Uterus (tissue), 2 donors: ENCODE measurements at regions not wholly inside any gene's neighbourhood (a gene's known extent, or its start where the extent isn't known, plus 50 kb on each side); places are given as distances from the start of the nearest gene placed in this dataset.

Source experiments
- POLR2A ChIP-seq, 2 donors: fragments of 450-650 bp; IDR thresholded peaks; one replicate each; pipeline ENCODE4 v1.6.1; 2016; ENCODE audit warnings: antibody characterized with exemption in 2 of 2, mild to moderate bottlenecking in 1 of 2, moderate library complexity in 1 of 2
- TF ChIP-seq, protein P1 (sequence below), 4 experiments: fragments of 200-600 bp in 2 of 4; fragments of 450-650 bp in 2 of 4; sonication (generic) in 2 of 4; IDR thresholded peaks; one replicate each; pipeline ENCODE4 v1.5.1; 2016 to 2019; ENCODE audit warnings: antibody characterized with exemption in 4 of 4, mild to moderate bottlenecking in 2 of 4, moderate library complexity in 1 of 4

DNA sequence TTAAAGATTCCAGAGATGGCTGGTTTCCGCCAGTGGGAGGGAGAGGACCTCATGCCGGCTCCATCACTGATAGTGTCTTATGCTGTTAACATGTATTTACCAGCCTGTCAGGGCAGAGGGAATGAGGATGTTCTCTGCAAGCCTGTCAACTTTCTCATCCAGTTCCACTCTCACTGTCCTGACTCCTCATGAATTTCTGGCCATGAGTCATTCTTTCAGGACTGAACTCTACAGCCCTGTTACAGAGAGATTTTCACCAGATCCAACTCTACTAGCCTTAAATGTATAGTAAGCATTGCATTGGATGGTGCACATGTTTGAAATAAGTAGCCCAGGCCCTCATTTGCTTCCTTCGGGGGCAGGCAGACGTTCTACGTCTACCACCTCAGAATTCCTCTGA is 387.7 kb downstream of the TMEM135 start:
- TF ChIP-seq, protein P1, sequence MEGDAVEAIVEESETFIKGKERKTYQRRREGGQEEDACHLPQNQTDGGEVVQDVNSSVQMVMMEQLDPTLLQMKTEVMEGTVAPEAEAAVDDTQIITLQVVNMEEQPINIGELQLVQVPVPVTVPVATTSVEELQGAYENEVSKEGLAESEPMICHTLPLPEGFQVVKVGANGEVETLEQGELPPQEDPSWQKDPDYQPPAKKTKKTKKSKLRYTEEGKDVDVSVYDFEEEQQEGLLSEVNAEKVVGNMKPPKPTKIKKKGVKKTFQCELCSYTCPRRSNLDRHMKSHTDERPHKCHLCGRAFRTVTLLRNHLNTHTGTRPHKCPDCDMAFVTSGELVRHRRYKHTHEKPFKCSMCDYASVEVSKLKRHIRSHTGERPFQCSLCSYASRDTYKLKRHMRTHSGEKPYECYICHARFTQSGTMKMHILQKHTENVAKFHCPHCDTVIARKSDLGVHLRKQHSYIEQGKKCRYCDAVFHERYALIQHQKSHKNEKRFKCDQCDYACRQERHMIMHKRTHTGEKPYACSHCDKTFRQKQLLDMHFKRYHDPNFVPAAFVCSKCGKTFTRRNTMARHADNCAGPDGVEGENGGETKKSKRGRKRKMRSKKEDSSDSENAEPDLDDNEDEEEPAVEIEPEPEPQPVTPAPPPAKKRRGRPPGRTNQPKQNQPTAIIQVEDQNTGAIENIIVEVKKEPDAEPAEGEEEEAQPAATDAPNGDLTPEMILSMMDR (IDR thresholded peaks at IDR 0.05): no peak
- TF ChIP-seq POLR2A (IDR thresholded peaks at IDR 0.05): no peak
